HG03045 (cell line): ENCODE measurements at regions not wholly inside any gene's neighbourhood (a gene's known extent, or its start where the extent isn't known, plus 50 kb on each side); places are given as distances from the start of the nearest gene placed in this dataset.

ENCODE experiments used
- ATAC-seq: cut with Tn5 transposase; IDR thresholded peaks from one replicate; pipeline ENCODE4 v1.9.1; 2021; ENCODE audit warnings: mild to moderate bottlenecking, moderate library complexity; ENCODE audit not compliant: unreplicated experiment

- no peak for ATAC-seq
These were observed 212.8 kb upstream of the KITLG start for GRCh38 chr12:88793096-88793495.

GRCh38 chr12:88790231-88790630 is 210.0 kb upstream of the KITLG start:
- ATAC-seq, result no peak

DNA sequence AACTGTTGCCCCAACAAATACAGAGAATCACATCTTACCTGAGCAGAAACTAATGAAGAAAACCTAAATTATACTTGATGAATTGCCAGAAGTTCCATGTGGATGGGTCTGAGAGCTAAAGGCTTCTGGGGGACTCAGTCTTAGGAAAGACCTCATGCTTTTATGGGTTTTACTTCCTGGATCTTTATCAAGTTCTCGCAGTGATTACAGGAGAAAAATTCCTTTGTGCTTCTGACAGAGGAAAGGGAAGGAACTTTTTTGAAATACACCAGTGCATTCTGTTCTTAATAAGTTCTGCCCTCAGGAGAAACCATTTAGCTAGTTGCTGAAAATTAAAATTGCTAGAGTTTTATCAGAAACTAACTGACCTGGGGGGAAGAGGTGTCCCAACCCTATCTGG is 203.9 kb upstream of the KITLG start:
- no peak for ATAC-seq

DNA sequence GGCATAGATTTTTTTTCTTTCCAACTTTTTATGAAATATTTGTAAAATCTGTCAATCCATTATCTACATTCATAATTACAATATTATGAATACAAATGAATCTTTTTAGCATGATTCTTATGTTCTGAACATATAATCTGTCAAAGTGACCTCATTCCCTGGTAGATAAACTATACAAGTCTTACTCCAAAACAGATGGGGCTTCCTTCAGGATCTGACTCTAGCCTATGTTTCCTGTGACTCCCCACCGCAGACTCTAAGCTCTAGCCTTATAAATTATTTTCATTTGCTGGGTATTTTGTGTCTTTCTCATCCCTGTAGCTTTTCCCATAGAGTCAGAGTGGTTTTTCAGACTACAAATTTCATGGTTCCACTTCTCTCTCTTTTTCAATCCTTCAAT is 202.1 kb upstream of the KITLG start:
- no peak for ATAC-seq

DNA sequence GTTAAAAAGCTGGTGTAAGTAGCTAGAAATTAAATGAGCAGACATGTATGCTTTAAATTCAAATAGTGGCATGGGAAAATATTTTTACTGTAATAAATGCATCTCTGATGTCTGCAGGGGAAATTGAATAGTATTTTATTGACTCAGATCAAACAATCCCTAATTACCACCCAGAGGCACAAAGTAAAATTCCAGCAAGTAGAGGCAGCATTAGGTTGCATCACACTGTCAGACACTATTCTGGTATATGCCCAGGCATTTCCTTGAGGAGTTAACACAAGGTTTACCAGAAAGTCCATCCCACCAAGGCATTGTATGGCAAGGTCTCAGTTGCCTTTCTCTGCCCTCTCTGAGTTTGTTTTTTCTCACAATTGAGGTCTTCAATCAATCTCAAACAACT is 201.6 kb upstream of the KITLG start:
- no peak for ATAC-seq

- no peak for ATAC-seq
These were observed 197.8 kb upstream of the KITLG start for GRCh38 chr12:88778064-88778463.

- ATAC-seq, result no peak
These were observed 195.5 kb upstream of the KITLG start for GRCh38 chr12:88775742-88776151.

DNA sequence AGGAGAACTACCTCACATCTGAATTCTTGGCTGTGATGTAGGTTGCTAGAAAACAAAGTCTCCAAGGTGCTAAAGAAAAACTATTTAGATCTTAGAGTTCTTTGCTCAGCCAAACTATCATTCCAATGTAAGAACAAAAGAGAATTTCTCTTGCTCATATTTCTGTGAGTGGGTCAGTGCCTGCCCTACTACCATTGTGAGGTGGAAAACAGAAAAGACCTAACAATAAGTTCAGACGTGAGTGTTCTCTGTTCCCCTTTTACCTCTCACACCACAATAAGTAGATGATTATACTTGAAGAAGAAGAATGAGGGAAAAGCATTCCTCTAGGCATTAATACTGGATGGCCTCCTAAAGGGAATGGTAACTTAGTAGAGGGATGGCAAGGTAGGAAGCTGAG is 187.4 kb upstream of the KITLG start:
- ATAC-seq, result no peak

DNA sequence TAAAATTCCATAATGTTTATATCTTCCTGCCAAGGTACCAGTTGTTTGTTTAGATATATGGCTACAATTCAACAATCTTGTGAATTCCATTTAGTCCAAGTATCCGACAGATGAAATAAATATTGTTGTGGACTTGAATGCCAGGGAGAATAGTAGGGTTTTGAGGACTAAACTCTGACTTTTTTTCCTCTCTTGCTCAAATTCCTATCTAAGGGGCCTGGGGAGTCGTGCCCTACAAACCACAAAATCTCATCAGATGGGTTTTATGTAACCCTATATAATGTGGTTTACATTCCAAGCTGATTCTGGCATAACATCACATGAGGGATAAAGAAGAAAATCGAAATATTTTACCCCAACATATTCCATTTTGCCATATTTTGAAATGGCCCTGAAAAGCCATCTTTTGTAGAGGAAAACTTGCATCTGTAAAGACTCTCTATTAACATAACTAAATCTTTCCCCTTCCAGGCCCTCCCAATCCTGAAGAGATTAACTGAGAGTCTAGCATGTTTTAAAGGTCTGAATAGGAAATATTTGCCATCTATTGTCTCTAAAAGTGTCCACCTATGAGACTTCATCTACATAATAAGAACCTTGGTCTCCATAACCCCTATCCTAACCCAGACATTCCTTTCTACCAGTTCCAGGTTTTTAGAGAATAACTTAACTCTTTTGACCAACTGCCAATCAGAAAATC is 184.7 kb upstream of the KITLG start:
- ATAC-seq, result no peak

DNA sequence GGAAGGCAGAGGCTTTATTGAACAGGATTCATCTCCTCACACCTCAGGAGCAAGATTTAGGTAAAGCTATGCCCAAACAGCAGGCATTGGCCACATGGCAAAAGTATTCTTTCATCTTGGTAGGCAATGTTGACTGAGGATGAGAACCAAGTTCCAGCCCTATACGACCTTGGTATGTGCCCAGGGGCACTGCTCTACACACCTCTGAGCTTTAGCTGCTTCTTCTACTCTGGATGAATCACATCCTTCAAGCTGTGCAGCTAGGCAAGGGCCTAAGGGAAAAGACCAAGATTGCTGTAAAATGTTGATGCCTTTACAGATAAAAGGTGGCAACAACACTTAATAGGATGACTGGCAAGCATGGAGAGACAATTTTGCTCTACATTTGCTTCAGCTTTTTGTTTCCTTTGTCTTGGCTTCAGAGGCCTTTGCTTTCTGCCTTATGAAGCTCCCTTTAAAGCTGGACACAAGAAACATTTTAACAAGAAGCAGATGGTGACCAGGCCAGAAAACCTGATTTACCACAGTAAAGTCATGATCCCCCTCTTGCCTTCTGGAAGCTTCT is 183.3 kb upstream of the KITLG start:
- ATAC-seq, result no peak

DNA sequence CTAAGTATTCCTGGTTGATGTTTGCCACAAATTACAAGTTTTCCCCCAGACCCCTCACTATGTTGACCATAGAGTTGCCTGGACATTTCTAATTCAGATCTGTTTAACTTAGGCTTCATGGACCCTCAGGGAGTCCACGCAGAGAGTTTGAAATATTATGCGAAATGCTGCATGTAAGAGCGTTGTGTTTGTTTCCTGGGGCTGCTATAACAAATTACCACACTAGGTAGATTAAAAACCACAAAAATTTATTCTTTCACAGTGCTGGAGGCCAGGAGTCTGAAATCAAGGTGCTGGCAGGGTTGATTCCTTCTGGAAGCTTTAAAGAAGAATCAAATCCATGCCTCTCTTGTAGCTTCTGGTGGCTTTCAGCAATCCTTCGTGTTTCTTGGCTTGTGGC is 177.9 kb upstream of the KITLG start:
- ATAC-seq, result no peak

DNA sequence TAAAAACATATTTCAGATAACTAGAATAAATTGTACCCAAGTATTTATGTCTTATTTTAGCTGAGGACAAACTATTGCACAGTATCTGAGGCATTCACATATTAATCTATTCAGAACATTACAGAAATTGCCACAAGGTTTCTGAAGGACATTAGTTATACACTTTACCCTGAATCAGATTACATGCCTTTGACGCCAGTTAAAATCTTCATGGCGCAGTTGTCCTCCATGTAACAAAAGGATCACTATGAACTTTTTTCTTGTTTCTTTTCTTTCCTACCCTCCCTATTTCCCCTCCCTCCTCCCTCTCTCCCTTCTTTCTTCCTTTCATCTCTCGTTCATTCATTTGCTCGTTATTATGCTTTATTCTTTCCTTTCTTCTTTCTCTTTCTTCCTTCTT is 176.6 kb upstream of the KITLG start:
- no peak for ATAC-seq

GRCh38 chr12:88756153-88756552 is 175.9 kb upstream of the KITLG start:
- ATAC-seq, result no peak

DNA sequence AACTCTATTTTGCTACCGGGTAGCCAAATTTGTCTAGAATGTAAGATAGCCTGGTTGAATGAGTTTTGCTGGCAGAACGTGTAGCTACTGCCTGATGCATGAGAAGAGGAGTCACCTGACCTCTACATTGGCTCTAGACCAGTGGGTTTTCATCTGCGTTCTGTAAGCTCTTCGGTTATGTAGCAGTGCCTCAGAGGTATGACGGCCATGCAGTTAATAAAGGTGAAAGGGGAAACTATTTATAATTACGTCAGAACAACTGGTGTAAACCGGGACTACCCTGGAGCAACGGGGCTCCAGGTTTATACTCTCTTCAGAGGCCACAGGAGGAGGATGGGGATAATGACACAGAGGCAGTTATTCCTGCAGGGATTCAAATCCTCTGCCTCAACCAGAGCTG is 173.4 kb upstream of the KITLG start:
- ATAC-seq, result no peak

DNA sequence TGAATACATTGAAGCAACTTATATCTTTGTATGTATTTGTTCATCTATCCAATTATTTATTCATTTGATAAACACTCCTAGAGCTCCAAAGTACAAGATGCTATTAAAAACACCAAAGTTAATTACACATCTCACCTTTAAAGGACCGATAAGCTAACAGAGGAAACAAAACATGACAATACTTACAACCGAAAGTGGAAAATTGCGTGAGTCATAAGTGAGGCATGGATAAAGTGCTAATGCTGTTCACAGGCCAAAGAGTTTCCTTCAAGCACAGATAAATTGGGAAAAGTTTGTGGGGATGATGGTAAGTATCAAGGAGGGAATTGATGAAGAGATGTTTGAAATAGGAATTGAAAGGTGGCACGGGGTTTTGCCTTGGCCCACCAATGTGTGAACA is 172.8 kb upstream of the KITLG start:
- ATAC-seq, result no peak

GRCh38 chr12:88752183-88752582 is 171.9 kb upstream of the KITLG start:
- ATAC-seq, result no peak

GRCh38 chr12:88750867-88751543 is 170.7 kb upstream of the KITLG start:
- no peak for ATAC-seq

DNA sequence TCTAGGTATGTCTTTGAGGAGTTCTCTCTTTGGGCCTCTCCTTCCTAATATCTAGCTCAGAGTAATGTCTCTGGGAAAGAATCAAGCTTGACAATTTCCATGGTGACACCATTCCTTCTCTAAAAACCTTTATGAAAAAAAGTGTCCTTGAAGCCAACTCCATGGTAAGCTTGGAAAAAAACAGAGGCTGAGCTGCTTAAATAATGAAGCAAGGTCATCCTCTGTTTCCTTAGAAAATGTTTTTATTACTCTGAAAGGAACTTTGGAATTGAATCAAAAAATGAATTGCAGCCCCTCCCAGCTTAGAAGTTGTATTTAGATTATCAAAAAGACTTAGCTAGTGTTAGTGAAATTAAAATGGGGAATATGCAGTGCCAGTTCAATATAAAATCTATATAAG is 166.1 kb upstream of the KITLG start:
- no peak for ATAC-seq

DNA sequence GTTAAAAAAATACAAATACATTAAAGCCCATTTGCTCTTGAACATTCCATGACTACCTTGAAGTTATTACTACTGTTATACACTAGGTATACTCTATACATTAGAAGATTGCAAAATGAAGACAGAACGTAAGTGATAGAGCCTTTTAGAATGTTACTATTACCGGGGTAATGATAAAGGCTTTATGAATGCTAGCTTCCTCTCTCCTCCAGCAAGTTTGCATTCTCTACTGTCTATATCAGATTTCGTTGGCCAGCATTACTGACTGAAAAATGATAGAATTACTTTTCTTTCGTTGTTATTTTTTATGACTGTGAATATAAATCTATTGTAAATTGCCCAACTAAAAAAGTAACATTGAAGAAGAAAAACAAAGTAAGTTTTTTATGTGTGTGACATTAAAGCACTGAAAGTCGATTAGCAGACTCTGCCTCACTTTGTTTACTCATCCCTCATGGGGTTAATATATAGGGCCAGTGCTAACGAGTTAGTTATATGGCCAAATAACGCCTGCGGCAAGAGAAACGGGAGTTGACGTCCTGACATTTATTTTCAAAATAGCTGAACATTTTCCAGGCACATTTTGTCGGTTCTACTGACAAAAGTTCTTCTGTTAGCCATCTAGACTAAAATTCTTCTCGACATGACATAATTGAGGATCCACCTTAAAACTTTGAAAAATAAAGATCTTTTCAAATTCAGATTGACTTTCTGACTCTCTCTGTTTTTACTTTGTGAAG is 163.8 kb upstream of the KITLG start:
- no peak for ATAC-seq

DNA sequence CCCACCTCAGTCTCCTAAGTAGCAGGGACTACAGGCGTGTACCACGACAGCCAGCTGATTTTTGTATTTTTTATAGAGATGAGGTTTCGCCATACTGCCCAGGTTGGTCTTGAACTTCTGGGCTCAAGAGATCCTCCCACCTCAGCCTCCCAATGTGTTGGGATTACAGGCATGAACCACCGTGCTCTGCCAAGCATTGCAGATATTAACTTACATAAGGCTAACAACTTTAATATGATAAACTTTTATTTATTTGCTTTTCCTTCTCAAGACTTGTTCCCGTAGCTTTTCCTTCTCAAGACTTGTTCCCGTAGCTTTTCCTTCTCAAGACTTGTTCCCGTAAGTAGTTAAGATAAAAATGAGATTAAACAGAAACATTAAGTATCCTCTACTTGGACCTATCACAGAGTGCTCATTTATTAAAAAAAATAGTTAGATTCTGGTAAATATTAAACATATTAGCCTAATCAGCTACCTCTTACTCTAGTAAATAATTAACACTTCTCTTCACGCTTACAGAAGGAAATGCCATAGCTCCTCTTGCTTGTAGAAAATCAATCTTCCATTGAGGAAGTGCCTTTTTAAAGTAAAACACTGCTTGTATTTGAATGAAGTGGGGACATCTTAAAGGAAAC is 157.7 kb upstream of the KITLG start:
- ATAC-seq, result no peak

- no peak for ATAC-seq
These were observed 155.8 kb upstream of the KITLG start for GRCh38 chr12:88736031-88736430.
